ENCODE measurements at regions not wholly inside any gene's neighbourhood (a gene's known extent, or its start where the extent isn't known, plus 50 kb on each side); places are given as distances from the start of the nearest gene placed in this dataset.

GRCh38 chr9:118236625-118237024, 532.4 kb downstream of the TLR4 start:
- TF ChIP-seq CTCF (IDR thresholded peaks at IDR 0.05) (no peak), POLR2A (IDR thresholded peaks at IDR 0.05) (no peak)
